ENCODE measurements at regions not wholly inside any gene's neighbourhood (a gene's known extent, or its start where the extent isn't known, plus 50 kb on each side); places are given as distances from the start of the nearest gene placed in this dataset.

- TF ChIP-seq POLR2A (IDR thresholded peaks at IDR 0.05) (no peak), CTCF (IDR thresholded peaks at IDR 0.05) (no peak), EP300 (IDR thresholded peaks at IDR 0.05) (no peak)
Observed at GRCh38 chr7:41125343-41125742, 577.5 kb downstream of the INHBA start.
